HepG2 (cell line): ENCODE measurements at regions not wholly inside any gene's neighbourhood (a gene's known extent, or its start where the extent isn't known, plus 50 kb on each side); places are given as distances from the start of the nearest gene placed in this dataset.

Source experiments
- ATAC-seq: fragments of 200-7000 bp; cut with Tn5 transposase; 3 replicates; pipeline ENCODE4 v1.9.1; 2020; ENCODE audit warnings: mild to moderate bottlenecking, moderate library complexity
- BruUV-seq: library from RNA; stranded (reverse); fragments of 400-500 nt; replicated peaks from 2 replicates; lab custom pipeline; 2021; lab: Mats Ljungman, UMichigan
- CTCF ChIA-PET: fragments of 300-600 bp; formaldehyde crosslinking; extraction: SDS; loops from one replicate; lab custom pipeline; 2021; ENCODE audit warnings: low total read pairs, inconsistent platforms, low intra/inter-chr PET ratio; lab: Yijun Ruan, JAX
- POLR2A ChIA-PET: fragments of 350-600 bp; sonication (Branson Sonifier 250); formaldehyde crosslinking; loops from one replicate; lab custom pipeline; 2020; ENCODE audit warnings: antibody characterized with exemption, inconsistent platforms; lab: Yijun Ruan, JAX
- DNase-seq: peaks from one replicate; pipeline ENCODE4 v3.0.0-alpha.2; 2015; ENCODE audit warnings: low spot score
- FAIRE-seq: peaks from 3 replicates; lab custom pipeline; 2011; peaks lifted over from hg19 to GRCh38; lab: Jason Lieb, UNC
- H2AFZ ChIP-seq: one replicate; pipeline ENCODE4 v1.6.1; 2011; ENCODE audit warnings: low read length, inconsistent platforms
- H3K27ac ChIP-seq: fragments of 300-600 bp; 3 replicates; pipeline ENCODE4 v1.8.0; 2011; ENCODE audit warnings: mixed run types, mild to moderate bottlenecking, mixed read lengths, low read length, inconsistent platforms; ENCODE audit not compliant: insufficient read depth; ENCODE audit errors: extremely low read length
- H3K27me3 ChIP-seq, 2 experiments: fragments of 200-600 bp in 1 of 2; 2 replicates in 1 of 2; 3 replicates in 1 of 2; pipeline versions ENCODE4 v1.6.0 to v1.8.0; 2011; ENCODE audit warnings: low read length in 2 of 2, mild to moderate bottlenecking in 2 of 2, moderate library complexity in 2 of 2, inconsistent platforms in 1 of 2; ENCODE audit not compliant: insufficient read depth in 2 of 2, control insufficient read depth in 1 of 2
- H3K36me3 ChIP-seq, 2 experiments: fragments of 200-600 bp in 1 of 2; replicated peaks in 1 of 2; 2 replicates in 1 of 2; 3 replicates in 1 of 2; pipeline versions ENCODE4 v1.5.1 to v1.8.0; 2011; ENCODE audit warnings: low read length in 2 of 2, inconsistent platforms in 1 of 2; ENCODE audit not compliant: insufficient read depth in 2 of 2, control insufficient read depth in 1 of 2
- H3K4me1 ChIP-seq: 2 replicates; pipeline ENCODE4 v1.5.1; 2012; ENCODE audit warnings: low read length, inconsistent platforms; ENCODE audit not compliant: insufficient read depth
- H3K4me2 ChIP-seq: 2 replicates; pipeline ENCODE4 v1.6.0; 2011; ENCODE audit warnings: low read depth, low read length, inconsistent platforms
- H3K4me3 ChIP-seq, 3 experiments: fragments of 200-600 bp in 1 of 3; sonication (generic), shearing (Covaris generic) in 1 of 3; replicated peaks in 1 of 3; 2 replicates each; pipeline ENCODE4 v1.5.1; 2011 to 2016; ENCODE audit warnings: low read length in 3 of 3, inconsistent platforms in 2 of 3, low read depth in 2 of 3, mild to moderate bottlenecking in 2 of 3, control low read depth in 1 of 3, mixed read lengths in 1 of 3; ENCODE audit not compliant: insufficient read depth in 1 of 3
- H3K79me2 ChIP-seq: one replicate; pipeline ENCODE4 v1.6.1; 2011; ENCODE audit warnings: low read length, inconsistent platforms; ENCODE audit not compliant: insufficient read depth
- H3K9ac ChIP-seq: 2 replicates; pipeline ENCODE4 v1.6.0; 2011; ENCODE audit warnings: mild to moderate bottlenecking, low read depth, low read length, inconsistent platforms; ENCODE audit not compliant: insufficient read depth
- H3K9me3 ChIP-seq: 2 replicates; pipeline ENCODE4 v1.5.1; 2012; ENCODE audit warnings: mild to moderate bottlenecking, low read length
- H4K20me1 ChIP-seq: 2 replicates; pipeline ENCODE4 v1.6.0; 2011; ENCODE audit warnings: inconsistent platforms, mild to moderate bottlenecking, low read length, moderate library complexity; ENCODE audit not compliant: insufficient read depth
- HDAC6 ChIP-seq: fragments of 200-600 bp; sonication (generic); IDR thresholded peaks from 2 replicates; pipeline ENCODE4 v1.7.0; 2017; ENCODE audit warnings: mild to moderate bottlenecking, antibody characterized with exemption, low read length, low read depth
- HHEX ChIP-seq: IDR thresholded peaks from 2 replicates; pipeline ENCODE4 v1.6.1; 2016; ENCODE audit warnings: control low read depth
- NCOA1 ChIP-seq: sonication (generic); formaldehyde crosslinking; IDR thresholded peaks from 2 replicates; pipeline ENCODE4 v1.9.0; 2021; ENCODE audit warnings: missing genetic modification reagents
- ZMYM2 ChIP-seq: sonication (generic); formaldehyde crosslinking; IDR thresholded peaks from 2 replicates; pipeline ENCODE4 v1.8.0; 2022; ENCODE audit warnings: mild to moderate bottlenecking, missing genetic modification reagents
- ZNF329 ChIP-seq: sonication (generic); formaldehyde crosslinking; IDR thresholded peaks from 2 replicates; pipeline ENCODE4 v1.9.0; 2021; ENCODE audit warnings: low read depth, mild to moderate bottlenecking, missing genetic modification reagents
- ZNF580 ChIP-seq: IDR thresholded peaks from 2 replicates; pipeline ENCODE4 v1.6.1; 2016; ENCODE audit warnings: low read depth, borderline replicate concordance
- ZNF766 ChIP-seq: sonication (generic); formaldehyde crosslinking; IDR thresholded peaks from 2 replicates; pipeline ENCODE4 v1.5.0; 2020; ENCODE audit warnings: missing genetic modification reagents, borderline replicate concordance
- ZNF768 ChIP-seq: sonication (generic); formaldehyde crosslinking; IDR thresholded peaks from 2 replicates; pipeline ENCODE4 v1.4.0; 2020; ENCODE audit warnings: missing genetic modification reagents
- ZNF772 ChIP-seq: sonication (generic); formaldehyde crosslinking; IDR thresholded peaks from 2 replicates; pipeline ENCODE4 v1.5.0; 2020; ENCODE audit warnings: mild to moderate bottlenecking, missing genetic modification reagents
- ZNF777 ChIP-seq: sonication (generic); formaldehyde crosslinking; IDR thresholded peaks from 2 replicates; pipeline ENCODE4 v1.4.0; 2020; ENCODE audit warnings: missing genetic modification reagents
- WGBS: methylation state at CpG from one replicate; pipeline ENCODE4 v1.1.6; 2017; ENCODE audit warnings: low lambda C conversion rate; 5-methylcytosine and 5-hydroxymethylcytosine counted together
- in situ Hi-C: cut with HindIII; loops from 2 replicates; pipeline ENCODE4 v1.10.0; 2017; ENCODE audit warnings: low pct_unique_long_range_greater_than_20kb; ENCODE audit not compliant: extremely low pct_ligation_motif_present
- intact Hi-C: fragments of 100-400 bp; cut with micrococcal nuclease; formaldehyde crosslinking; loops from one replicate; pipeline ENCODE4 v1.10.0; 2022; ENCODE audit not compliant: unreplicated experiment
- TF ChIP-seq, protein P1 (sequence below): sonication (generic); formaldehyde crosslinking; IDR thresholded peaks from 2 replicates; pipeline ENCODE4 v1.5.1; 2020; ENCODE audit warnings: mild to moderate bottlenecking, missing genetic modification reagents
- TF ChIP-seq, protein P2 (sequence below): sonication (generic); formaldehyde crosslinking; IDR thresholded peaks from 2 replicates; pipeline ENCODE4 v1.4.0; 2020; ENCODE audit warnings: missing genetic modification reagents

DNA sequence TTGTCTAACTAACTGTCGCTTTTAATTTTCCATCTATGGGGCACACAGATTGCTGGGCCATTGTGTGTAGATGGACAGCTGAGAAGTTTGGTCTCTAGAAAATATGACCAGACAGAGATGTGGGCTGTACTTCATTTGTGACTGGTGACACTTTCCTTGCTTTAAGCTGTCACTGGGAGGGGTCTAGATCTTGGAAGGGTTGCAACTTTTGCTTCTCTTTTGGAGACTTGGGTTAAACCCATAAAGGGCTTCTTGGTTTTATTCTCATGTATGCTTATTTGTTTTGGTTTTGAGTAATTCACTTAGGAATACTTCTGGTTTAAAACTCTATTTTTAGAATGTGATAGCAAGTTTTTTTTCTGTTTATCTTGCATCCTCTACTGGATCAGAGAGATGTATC, 80.2 kb downstream of the ETS2 start:
- CTCF ChIA-PET, result no interaction called here
- Histone ChIP-seq H3K79me2 (no peaks in the 10 kb centered on the region), H3K4me3 (no peak overlapping the region), H2AFZ (no peak overlapping the region), H3K27ac (no peak overlapping the region), H3K36me3 (no peaks in the 10 kb centered on the region), H4K20me1 (no peaks in the 10 kb centered on the region), H3K4me2 (no peak overlapping the region), H3K27me3 (no peaks in the 10 kb centered on the region), H3K9ac (no peak overlapping the region), H3K9me3 (peaks cover 35% of the 10 kb centered on the region), H3K4me1 (no peaks in the 10 kb centered on the region)
- in situ Hi-C loops, result no loop called here
- FAIRE-seq (no peak), ATAC-seq (no peak), DNase-seq (no peak)
- 86% methylated on average over 1 of the region's 1 CpG for WGBS
- BruUV-seq, result no TSS peak
- TF ChIP-seq HDAC6 (no peak), ZNF772 (CRISPR knock-in tag) (no peak), ZNF768 (CRISPR knock-in tag) (no peak), ZMYM2 (CRISPR knock-in tag) (no peak)
- TF ChIP-seq, protein P1, sequence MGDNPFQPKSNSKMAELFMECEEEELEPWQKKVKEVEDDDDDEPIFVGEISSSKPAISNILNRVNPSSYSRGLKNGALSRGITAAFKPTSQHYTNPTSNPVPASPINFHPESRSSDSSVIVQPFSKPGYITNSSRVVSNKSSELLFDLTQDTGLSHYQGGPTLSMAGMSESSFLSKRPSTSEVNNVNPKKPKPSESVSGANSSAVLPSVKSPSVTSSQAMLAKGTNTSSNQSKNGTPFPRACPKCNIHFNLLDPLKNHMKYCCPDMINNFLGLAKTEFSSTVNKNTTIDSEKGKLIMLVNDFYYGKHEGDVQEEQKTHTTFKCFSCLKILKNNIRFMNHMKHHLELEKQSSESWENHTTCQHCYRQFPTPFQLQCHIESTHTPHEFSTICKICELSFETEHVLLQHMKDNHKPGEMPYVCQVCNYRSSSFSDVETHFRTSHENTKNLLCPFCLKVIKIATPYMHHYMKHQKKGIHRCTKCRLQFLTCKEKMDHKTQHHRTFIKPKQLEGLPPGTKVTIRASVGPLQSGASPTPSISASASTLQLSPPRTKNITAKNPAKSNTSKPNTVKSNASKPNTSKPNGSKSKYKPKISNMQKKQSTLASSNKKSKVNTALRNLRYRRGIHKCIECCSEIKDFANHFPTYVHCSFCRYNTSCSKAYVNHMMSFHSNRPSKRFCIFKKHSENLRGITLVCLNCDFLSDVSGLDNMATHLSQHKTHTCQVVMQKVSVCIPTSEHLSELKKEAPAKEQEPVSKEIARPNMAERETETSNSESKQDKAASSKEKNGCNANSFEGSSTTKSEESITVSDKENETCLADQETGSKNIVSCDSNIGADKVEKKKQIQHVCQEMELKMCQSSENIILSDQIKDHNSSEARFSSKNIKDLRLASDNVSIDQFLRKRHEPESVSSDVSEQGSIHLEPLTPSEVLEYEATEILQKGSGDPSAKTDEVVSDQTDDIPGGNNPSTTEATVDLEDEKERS (CRISPR knock-in tag), result no peak
- POLR2A ChIA-PET, result no interaction called here
- intact Hi-C loops, result no loop called here

DNA sequence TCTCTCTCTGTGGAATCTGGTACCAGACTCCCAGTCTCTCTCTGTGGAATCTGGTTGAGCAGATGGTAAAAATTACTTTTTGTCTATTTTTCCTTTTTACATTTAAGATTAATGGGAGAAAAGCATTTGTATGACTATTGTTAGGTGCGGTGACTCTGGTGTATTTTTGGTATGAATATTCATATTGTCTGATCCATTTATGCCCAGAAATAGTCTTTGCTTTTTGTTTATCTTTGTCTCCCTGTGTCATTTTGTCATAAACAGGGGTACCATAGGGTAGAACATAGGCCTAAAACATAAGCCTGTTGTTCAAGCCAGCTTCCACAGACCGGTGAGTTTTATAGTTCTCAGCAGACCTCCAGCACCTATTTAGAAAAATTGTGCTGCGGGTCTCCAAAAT, 78.7 kb downstream of the ETS2 start:
- Histone ChIP-seq H3K4me2 (no peak overlapping the region), H3K9ac (no peak overlapping the region), H3K36me3 (no peaks in the 10 kb centered on the region), H3K9me3 (peaks cover 45% of the 10 kb centered on the region), H2AFZ (no peak overlapping the region), H3K27ac (no peak overlapping the region), H3K27me3 (no peaks in the 10 kb centered on the region), H3K4me3 (no peak overlapping the region), H3K4me1 (no peaks in the 10 kb centered on the region), H3K79me2 (no peaks in the 10 kb centered on the region), H4K20me1 (no peaks in the 10 kb centered on the region)
- no TSS peak for BruUV-seq
- DNase-seq (no peak), ATAC-seq (no peak), FAIRE-seq (no peak)
- CTCF ChIA-PET, result no interaction called here
- POLR2A ChIA-PET, result no interaction called here
- 75% methylated on average over 3 of the region's 3 CpGs for WGBS
- TF ChIP-seq HHEX (CRISPR knock-in tag) (no peak), NCOA1 (no peak), ZNF580 (CRISPR knock-in tag) (no peak), ZNF777 (CRISPR knock-in tag) (no peak), ZNF766 (CRISPR knock-in tag) (no peak), ZNF329 (CRISPR knock-in tag) (no peak)
- TF ChIP-seq, protein P2, sequence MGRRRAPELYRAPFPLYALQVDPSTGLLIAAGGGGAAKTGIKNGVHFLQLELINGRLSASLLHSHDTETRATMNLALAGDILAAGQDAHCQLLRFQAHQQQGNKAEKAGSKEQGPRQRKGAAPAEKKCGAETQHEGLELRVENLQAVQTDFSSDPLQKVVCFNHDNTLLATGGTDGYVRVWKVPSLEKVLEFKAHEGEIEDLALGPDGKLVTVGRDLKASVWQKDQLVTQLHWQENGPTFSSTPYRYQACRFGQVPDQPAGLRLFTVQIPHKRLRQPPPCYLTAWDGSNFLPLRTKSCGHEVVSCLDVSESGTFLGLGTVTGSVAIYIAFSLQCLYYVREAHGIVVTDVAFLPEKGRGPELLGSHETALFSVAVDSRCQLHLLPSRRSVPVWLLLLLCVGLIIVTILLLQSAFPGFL (CRISPR knock-in tag), result no peak
- intact Hi-C loops (no loop called here), in situ Hi-C loops (no loop called here)
